Thyroid gland (tissue), 4 donors: ENCODE measurements at regions not wholly inside any gene's neighbourhood (a gene's known extent, or its start where the extent isn't known, plus 50 kb on each side); places are given as distances from the start of the nearest gene placed in this dataset.
"Not testable (repeated sequence)": the region's sequence is repeated elsewhere in the genome, so short reads cannot be mapped to it uniquely, and the experiment has no call there.

Experiments
- DNase-seq, 2 donors: peaks; one replicate each; pipeline ENCODE4 v3.0.0-alpha.2; 2019
- H3K27ac ChIP-seq, 3 donors: fragments of 200-600 bp; sonication (generic); 1 replicate in 2 of 3; 2 replicates in 1 of 3; pipeline ENCODE4 v1.5.1; 2016 to 2019; ENCODE audit warnings: mild to moderate bottlenecking in 1 of 3, moderate library complexity in 1 of 3
- H3K27me3 ChIP-seq: fragments of 200-600 bp; sonication (generic); one replicate; pipeline ENCODE4 v1.5.1; 2019
- H3K36me3 ChIP-seq, 2 donors: fragments of 200-600 bp; sonication (generic); one replicate each; pipeline ENCODE4 v1.5.1; 2016 to 2019
- H3K4me1 ChIP-seq, 2 donors: fragments of 200-600 bp; sonication (generic); one replicate each; pipeline ENCODE4 v1.5.1; 2017 to 2019
- H3K4me3 ChIP-seq, 3 donors: fragments of 200-600 bp; sonication (generic); replicated peaks in 1 of 3; 1 replicate in 2 of 3; 2 replicates in 1 of 3; pipeline ENCODE4 v1.5.1; 2016; ENCODE audit warnings: mild to moderate bottlenecking in 1 of 3
- H3K9me3 ChIP-seq: fragments of 200-600 bp; sonication (generic); one replicate; pipeline ENCODE4 v1.5.1; 2017
- CTCF ChIP-seq, 6 experiments: fragments of 200-600 bp in 3 of 6; fragments of 450-650 bp in 3 of 6; sonication (generic) in 3 of 6; IDR thresholded peaks; one replicate each; pipeline ENCODE4 v1.5.1; 2016 to 2019; ENCODE audit warnings: antibody characterized with exemption in 6 of 6, mild to moderate bottlenecking in 2 of 6, inconsistent platforms in 1 of 6, moderate library complexity in 1 of 6
- POLR2A ChIP-seq, 2 donors: fragments of 450-650 bp; IDR thresholded peaks; one replicate each; pipeline ENCODE4 v1.6.1; 2017; ENCODE audit warnings: antibody characterized with exemption in 2 of 2, mild to moderate bottlenecking in 2 of 2, moderate library complexity in 1 of 2
- WGBS, 2 donors: methylation state at CpG; one replicate each; pipeline ENCODE4 v1.1.5; 2017; 5-methylcytosine and 5-hydroxymethylcytosine counted together
- intact Hi-C: fragments of 100-400 bp; cut with DNase I; formaldehyde crosslinking; loops from one replicate; pipeline ENCODE4 v1.15.1; 2023

DNA sequence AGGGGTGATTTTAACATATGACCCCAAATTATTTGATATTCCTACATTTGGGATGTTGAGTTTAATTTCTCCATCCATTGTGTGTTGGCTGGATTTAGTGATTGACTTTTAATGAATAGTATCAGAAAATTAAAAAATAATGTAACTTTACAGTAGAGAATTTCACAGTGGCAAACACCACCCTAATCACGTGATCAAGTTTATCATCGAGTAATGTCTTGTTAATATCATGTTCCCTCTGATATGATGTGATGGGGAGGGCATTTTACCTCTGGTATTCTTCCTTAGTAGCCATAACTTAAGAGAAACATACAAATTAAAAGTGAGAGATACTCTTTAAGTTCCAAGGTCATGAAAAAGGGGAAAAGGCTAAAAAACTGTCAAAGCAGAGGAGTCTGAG, 602.0 kb upstream of the CELF4 start:
- no peak for DNase-seq
- Histone ChIP-seq H3K36me3 (no peaks in the 10 kb centered on the region), H3K4me3 (no peak overlapping the region), H3K27ac (no peak overlapping the region), H3K4me1 (no peaks in the 10 kb centered on the region), H3K9me3 (no peaks in the 10 kb centered on the region), H3K27me3 (no peaks in the 10 kb centered on the region)
- no peak for TF ChIP-seq CTCF (IDR thresholded peaks at IDR 0.05)
- TF ChIP-seq POLR2A (IDR thresholded peaks at IDR 0.05) = no peak
- intact Hi-C loops = no loop called here
- 90 to 91% methylated on average over 2 of the region's 2 CpGs for WGBS, 2 donors

GRCh38 chr18:38153116-38153515, 587.5 kb upstream of the CELF4 start:
- H3K27me3 ChIP-seq, DNase-seq, intact Hi-C loops, H3K36me3 ChIP-seq, H3K9me3 ChIP-seq, H3K27ac ChIP-seq, H3K4me1 ChIP-seq, H3K4me3 ChIP-seq: not testable (repeated sequence)

DNA sequence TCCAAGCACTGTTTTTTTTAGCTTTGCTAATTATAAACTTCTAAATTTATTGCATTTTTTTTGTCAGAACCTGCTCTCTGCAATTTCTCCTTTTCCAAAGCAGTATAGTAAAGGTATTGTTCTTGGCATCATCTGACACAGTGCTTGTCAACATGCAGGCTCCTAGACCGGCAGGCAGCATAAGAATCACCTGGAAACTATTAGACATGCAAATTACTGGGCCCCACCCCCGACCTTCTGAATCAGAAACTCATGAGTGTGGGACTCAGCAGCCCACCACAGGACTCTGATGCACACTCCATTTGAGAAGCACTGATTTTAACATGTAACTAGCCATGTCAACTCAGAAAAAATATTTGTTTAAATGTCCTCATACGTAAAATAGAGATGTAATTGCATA, 551.1 kb upstream of the CELF4 start:
- no peaks in the 10 kb centered on the region for H3K4me1 ChIP-seq
- H3K36me3 ChIP-seq = no peaks in the 10 kb centered on the region
- TF ChIP-seq POLR2A (IDR thresholded peaks at IDR 0.05) = no peak
- no peak for TF ChIP-seq CTCF (IDR thresholded peaks at IDR 0.05)
- 60 to 61% methylated on average over 3 of the region's 3 CpGs for WGBS, 2 donors
- no peaks in the 10 kb centered on the region for H3K9me3 ChIP-seq
- H3K27me3 ChIP-seq = no peaks in the 10 kb centered on the region
- no peak overlapping the region for H3K27ac ChIP-seq
- DNase-seq = no peak
- intact Hi-C loops = no loop called here
- H3K4me3 ChIP-seq = no peak overlapping the region

- H3K4me1 ChIP-seq = no peaks in the 10 kb centered on the region
- no peaks in the 10 kb centered on the region for H3K9me3 ChIP-seq
- 51 to 60% methylated on average over 1 of the region's 1 CpG for WGBS, 2 donors
- H3K4me3 ChIP-seq = no peak overlapping the region
- no peaks in the 10 kb centered on the region for H3K27me3 ChIP-seq
- no peak for DNase-seq
- no peak for TF ChIP-seq CTCF (IDR thresholded peaks at IDR 0.05)
- no peak for TF ChIP-seq POLR2A (IDR thresholded peaks at IDR 0.05)
- intact Hi-C loops = no loop called here
- H3K36me3 ChIP-seq = no peaks in the 10 kb centered on the region
- no peak overlapping the region for H3K27ac ChIP-seq
Observed at GRCh38 chr18:38115201-38115600, 549.6 kb upstream of the CELF4 start.

DNA sequence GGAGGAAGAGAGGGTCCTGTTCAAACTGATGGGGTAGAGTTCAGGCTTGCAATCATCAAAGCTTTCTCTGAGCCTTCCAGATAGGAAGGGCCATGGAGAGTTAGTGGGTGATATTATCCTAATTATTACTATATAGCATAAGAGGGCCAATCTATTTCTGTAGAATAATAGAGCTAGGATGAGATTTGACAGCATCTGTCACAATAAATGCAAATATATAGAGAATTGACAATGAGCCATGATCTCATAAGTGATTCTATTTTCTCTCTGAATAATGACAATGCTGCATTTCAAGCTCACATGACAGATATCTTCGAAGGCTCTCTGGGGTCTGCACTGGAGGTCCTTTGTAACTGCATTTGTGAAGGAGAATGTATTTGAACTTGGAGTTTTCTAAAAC, 521.9 kb upstream of the CELF4 start:
- Histone ChIP-seq H3K27ac (no peak overlapping the region), H3K9me3 (no peaks in the 10 kb centered on the region), H3K27me3 (no peaks in the 10 kb centered on the region), H3K4me3 (no peak overlapping the region), H3K36me3 (no peaks in the 10 kb centered on the region), H3K4me1 (no peaks in the 10 kb centered on the region)
- intact Hi-C loops = no loop called here
- WGBS, 2 donors = 64 to 73% methylated on average over 1 of the region's 1 CpG
- no peak for DNase-seq
- TF ChIP-seq CTCF (IDR thresholded peaks at IDR 0.05) = no peak
- no peak for TF ChIP-seq POLR2A (IDR thresholded peaks at IDR 0.05)

- no peak for TF ChIP-seq CTCF (IDR thresholded peaks at IDR 0.05)
- TF ChIP-seq POLR2A (IDR thresholded peaks at IDR 0.05) = no peak
- WGBS, 2 donors = 42 to 89% methylated on average over 1 of the region's 1 CpG
- Histone ChIP-seq H3K4me1 (no peaks in the 10 kb centered on the region), H3K9me3 (no peaks in the 10 kb centered on the region), H3K36me3 (no peaks in the 10 kb centered on the region), H3K27ac (no peak overlapping the region), H3K4me3 (no peak overlapping the region), H3K27me3 (no peaks in the 10 kb centered on the region)
- DNase-seq = no peak
- intact Hi-C loops = no loop called here
Observed at GRCh38 chr18:38081516-38081915, 515.9 kb upstream of the CELF4 start.
